Small intestine (tissue), 7 donors: ENCODE measurements at regions not wholly inside any gene's neighbourhood (a gene's known extent, or its start where the extent isn't known, plus 50 kb on each side); places are given as distances from the start of the nearest gene placed in this dataset.

Source experiments
- DNase-seq, 2 donors: peaks; one replicate each; pipeline versions ENCODE4 v3.0.0 to v3.0.0-alpha.2; 2013
- FAIRE-seq: peaks from 2 replicates; lab custom pipeline; 2012; peaks lifted over from hg19 to GRCh38; lab: Jason Lieb, UNC
- H3K27ac ChIP-seq, 3 donors: one replicate each; pipeline ENCODE4 v1.5.1; 2013; ENCODE audit warnings: low read length in 2 of 3, mild to moderate bottlenecking in 2 of 3, control low read depth in 1 of 3, inconsistent platforms in 1 of 3, low read depth in 1 of 3, moderate library complexity in 1 of 3
- H3K27me3 ChIP-seq, 3 donors: one replicate each; pipeline ENCODE4 v1.6.1; 2013; ENCODE audit warnings: low read length in 3 of 3, inconsistent platforms in 1 of 3; ENCODE audit not compliant: control insufficient read depth in 3 of 3, insufficient read depth in 3 of 3
- H3K36me3 ChIP-seq, 3 donors: one replicate each; pipeline ENCODE4 v1.6.1; 2013; ENCODE audit warnings: low read length in 3 of 3, inconsistent platforms in 1 of 3, low read depth in 1 of 3, mild to moderate bottlenecking in 1 of 3, moderate library complexity in 1 of 3; ENCODE audit not compliant: control insufficient read depth in 3 of 3, insufficient read depth in 2 of 3
- H3K4me1 ChIP-seq, 3 donors: one replicate each; pipeline ENCODE4 v1.6.1; 2013; ENCODE audit warnings: low read length in 2 of 3, inconsistent platforms in 1 of 3, low read depth in 1 of 3, mild to moderate bottlenecking in 1 of 3, moderate library complexity in 1 of 3; ENCODE audit not compliant: control insufficient read depth in 3 of 3, insufficient read depth in 2 of 3
- H3K4me3 ChIP-seq, 3 donors: one replicate each; pipeline ENCODE4 v1.5.1; 2013; ENCODE audit warnings: low read length in 3 of 3, control low read depth in 1 of 3, inconsistent platforms in 1 of 3, low read depth in 1 of 3, mild to moderate bottlenecking in 1 of 3, moderate library complexity in 1 of 3
- H3K9me3 ChIP-seq, 2 donors: one replicate each; pipeline ENCODE4 v1.6.1; 2013; ENCODE audit warnings: low read depth in 1 of 2, low read length in 1 of 2; ENCODE audit not compliant: control insufficient read depth in 2 of 2, insufficient read depth in 1 of 2
- WGBS, 3 donors: extraction: QIAGEN DNeasy Blood & Tissue Kit; methylation state at CpG; one replicate each; pipeline ENCODE4 v1.1.7; 2013; 5-methylcytosine and 5-hydroxymethylcytosine counted together
- donor health status: healthy with polysubstance abuse.
- donor health status: control.
- donor health status: control.
- donor health status: Bipolar disorder and iron deficiency.
- donor health status: healthy.

DNA sequence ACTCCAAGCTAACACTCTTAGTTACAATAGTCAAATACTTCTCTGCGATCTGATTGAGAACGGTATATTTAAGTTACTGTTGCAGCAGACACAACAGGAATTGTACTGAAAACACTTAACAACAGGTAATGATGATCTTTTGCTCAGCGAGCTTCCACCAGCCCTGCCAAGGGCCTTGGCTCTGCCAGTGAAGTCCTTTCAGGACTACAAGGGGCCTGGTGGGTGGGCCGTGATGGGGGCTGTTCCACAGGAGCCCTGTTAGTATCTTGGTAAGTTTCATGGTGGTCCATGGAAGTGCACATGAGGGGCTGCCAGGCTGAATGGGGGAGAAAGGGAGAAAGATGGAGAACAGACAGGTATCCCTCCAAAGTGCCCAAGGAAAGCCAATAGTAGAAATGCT lies 178.6 kb upstream of the DOK6 start:
- Histone ChIP-seq H3K27me3 (no peaks in the 10 kb centered on the region), H3K9me3 (no peaks in the 10 kb centered on the region), H3K27ac (no peak overlapping the region), H3K4me3 (no peak overlapping the region), H3K4me1 (no peaks in the 10 kb centered on the region), H3K36me3 (no peaks in the 10 kb centered on the region)
- DNase-seq (no peak), FAIRE-seq (no peak)
- WGBS, 3 donors, result 87 to 94% (median 90%) methylated on average over 4 of the region's 4 CpGs

DNA sequence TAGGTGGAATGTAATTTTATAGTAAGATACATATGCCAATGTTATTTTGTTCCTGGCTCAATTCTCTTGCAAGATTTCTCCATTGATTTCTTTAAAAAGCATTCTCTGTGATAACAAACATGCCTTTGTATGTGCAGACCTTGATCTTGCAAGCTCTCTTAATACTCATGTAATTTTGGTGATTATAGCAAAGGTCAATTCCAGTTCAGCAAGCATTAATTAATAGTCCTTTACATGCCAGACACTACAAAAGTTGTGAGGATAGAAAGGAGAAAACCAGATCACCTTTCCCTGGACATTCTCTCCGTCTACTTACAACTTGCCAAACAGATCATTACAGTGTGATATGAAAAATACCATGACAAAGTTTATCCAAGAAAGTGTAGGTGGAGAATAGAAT lies 173.7 kb upstream of the DOK6 start:
- Histone ChIP-seq H3K4me3 (no peak overlapping the region), H3K4me1 (no peaks in the 10 kb centered on the region), H3K27ac (no peak overlapping the region), H3K36me3 (no peaks in the 10 kb centered on the region), H3K27me3 (no peaks in the 10 kb centered on the region), H3K9me3 (no peaks in the 10 kb centered on the region)
- DNase-seq (no peak), FAIRE-seq (no peak)
- WGBS, 3 donors, result 58 to 73% (median 59%) methylated on average over 1 of the region's 1 CpG

DNA sequence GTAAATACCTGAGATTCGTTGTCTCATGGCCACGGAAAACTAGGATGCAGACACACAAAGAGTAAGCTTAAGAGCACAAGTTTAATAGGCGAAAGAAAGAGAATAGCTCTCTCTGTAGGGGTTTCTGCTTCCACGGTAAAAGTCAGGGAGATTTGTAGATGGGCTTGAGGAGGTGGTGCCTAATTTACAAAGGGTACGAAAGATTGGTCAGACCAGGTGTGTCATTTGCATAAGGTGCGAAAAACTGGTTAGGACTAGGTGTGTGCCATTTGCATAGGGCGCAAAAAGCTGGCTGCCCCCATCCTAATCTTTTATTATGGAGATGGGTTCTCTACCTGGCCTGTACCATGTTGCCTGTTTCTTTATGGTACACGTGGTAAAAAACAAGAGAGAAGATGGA lies 170.5 kb upstream of the DOK6 start:
- no peak overlapping the region for H3K4me3 ChIP-seq
- WGBS, 3 donors, result 78 to 87% (median 80%) methylated on average over 8 of the region's 8 CpGs
- DNase-seq, result no peak
- no peaks in the 10 kb centered on the region for H3K36me3 ChIP-seq
- H3K27ac ChIP-seq, result no peak overlapping the region
- no peak for FAIRE-seq
- H3K9me3 ChIP-seq, result no peaks in the 10 kb centered on the region
- H3K4me1 ChIP-seq, result no peaks in the 10 kb centered on the region
- H3K27me3 ChIP-seq, result no peaks in the 10 kb centered on the region

DNA sequence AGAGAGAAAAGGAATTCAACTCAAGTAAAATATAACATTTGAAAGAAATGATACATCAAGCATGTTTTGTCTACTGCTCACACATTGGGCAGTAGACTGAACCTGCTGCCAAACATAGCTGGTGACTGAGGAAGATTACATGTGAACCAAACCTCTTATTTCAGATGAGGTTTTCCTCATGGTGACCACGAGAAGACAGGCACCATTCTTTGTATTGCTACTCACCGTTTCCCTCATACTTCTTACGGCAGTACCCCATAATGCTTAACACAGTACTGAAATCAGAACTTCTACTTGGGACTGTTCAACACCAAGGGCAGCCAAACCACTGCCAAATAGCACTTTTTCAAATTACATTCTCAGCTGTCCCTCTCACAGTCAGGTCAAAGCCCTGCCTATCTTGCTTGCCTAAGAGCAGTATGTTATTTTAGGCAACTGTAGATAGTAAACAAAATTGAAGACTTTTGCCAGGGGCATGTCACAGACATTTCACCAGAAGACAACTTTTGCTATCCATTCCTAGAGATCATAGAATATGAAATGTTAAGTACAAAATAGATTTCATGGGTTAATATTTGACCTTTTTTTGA lies 167.1 kb upstream of the DOK6 start:
- WGBS, 3 donors, result 64 to 83% (median 76%) methylated on average over 3 of the region's 3 CpGs
- DNase-seq, result no peak
- Histone ChIP-seq H3K4me1 (no peaks in the 10 kb centered on the region), H3K4me3 (no peak overlapping the region), H3K9me3 (no peaks in the 10 kb centered on the region), H3K27me3 (no peaks in the 10 kb centered on the region), H3K27ac (no peak overlapping the region), H3K36me3 (no peaks in the 10 kb centered on the region)
- FAIRE-seq, result no peak

DNA sequence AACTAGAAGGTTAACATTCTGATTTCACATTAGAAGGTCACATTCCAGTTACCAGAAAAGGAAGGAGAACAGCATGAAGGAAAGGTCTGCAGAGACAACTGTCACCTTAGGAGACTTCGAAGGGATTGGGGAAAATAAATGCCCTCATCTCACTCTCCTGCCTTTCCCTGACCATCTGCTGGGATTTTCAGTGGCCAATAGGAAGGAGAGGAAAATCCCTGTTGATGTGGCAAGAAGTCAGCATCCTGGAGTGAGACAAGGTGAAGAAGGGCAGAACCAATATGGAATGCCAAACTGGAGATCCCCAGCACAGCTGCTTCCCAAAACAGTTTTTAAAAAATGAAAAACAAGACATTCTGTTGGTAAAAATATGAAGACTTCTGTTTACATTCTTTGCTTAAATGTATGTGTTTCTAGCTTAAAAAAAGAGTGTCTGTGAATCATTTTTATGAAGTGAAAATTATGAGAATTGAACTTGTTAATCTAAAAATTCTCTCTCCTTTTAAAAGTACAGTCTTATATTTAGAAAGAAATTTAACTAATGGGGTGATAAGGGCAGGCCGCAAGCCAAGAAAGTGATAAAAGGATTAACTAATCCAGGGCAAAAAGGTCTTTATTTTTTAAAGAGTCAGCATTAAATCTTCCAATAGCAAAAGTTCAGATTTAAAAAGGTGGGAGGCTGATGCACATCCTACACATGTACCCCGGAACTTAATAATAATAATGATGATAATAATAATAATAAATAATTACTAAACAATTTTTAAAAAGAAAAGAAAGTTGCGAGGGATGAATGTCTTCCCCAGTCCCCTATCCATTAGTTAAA lies 160.6 kb upstream of the DOK6 start:
- Histone ChIP-seq H3K4me3 (no peak overlapping the region), H3K27ac (no peak overlapping the region), H3K27me3 (no peaks in the 10 kb centered on the region), H3K9me3 (no peaks in the 10 kb centered on the region), H3K36me3 (no peaks in the 10 kb centered on the region), H3K4me1 (no peaks in the 10 kb centered on the region)
- FAIRE-seq (no peak), DNase-seq (no peak)
- WGBS, 3 donors, result 49 to 71% (median 59%) methylated on average over 4 of the region's 4 CpGs

DNA sequence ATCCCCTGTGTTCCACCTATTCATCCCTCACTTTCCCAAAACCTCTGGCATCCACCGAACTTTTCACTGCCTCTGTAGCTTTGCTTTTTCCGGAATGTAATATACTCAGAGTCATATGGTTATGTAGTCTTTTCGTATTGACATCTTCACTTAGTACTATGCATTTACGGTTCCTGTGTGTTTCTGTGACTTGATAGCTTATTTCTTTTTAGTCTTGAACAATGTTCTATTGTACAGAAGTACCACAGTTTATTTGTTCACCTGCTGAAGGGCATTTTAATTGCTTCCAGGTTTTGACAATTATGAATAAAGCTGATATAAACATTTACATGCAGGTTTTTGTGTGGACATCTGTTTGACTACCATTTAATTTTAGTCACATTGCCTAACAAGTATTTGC lies 154.7 kb upstream of the DOK6 start:
- WGBS, 3 donors, result 56 to 83% (median 64%) methylated on average over 4 of the region's 4 CpGs
- H3K4me3 ChIP-seq, result no peak overlapping the region
- DNase-seq (no peak), FAIRE-seq (no peak)
- no peaks in the 10 kb centered on the region for H3K27me3 ChIP-seq
- no peaks in the 10 kb centered on the region for H3K36me3 ChIP-seq
- no peaks in the 10 kb centered on the region for H3K4me1 ChIP-seq
- no peaks in the 10 kb centered on the region for H3K9me3 ChIP-seq
- H3K27ac ChIP-seq, result no peak overlapping the region

DNA sequence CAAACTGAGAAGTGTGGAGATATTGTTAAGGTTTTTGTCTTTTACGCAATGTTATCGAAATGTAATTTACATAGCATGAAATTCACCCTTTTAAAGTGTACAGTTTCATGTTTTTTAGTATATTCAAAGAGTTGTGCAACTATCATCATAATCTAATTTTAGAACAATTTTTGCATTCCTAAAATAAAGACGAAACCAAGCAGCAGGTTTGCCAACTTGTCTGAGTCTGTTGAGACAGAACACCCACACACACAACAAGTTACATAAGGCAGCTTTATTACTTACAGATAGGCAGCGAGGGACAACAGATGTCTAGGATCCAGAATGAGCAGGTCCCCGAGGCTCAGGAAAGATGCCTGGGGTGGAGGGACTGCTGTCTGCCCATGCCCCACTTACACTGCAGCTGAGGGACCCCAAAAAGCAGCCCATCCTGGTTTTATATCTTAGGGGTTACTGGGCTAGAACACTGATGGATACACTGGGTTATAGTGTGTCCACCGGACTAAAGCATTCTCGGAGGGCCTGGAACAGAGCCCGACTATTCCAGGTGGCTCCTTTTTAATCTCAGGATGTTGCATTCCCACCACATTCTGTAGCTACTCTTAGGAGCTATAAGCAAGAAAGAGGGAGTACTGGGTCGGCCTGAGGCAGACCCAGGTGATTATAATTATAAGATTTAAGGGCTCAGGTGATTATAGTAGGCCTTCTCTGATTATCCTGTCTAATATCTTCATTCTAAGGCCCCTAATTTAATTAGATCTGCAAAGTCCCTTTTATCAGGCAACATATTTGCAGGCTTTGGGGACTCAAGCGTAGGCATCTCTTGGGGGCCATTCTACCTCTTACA lies 150.2 kb upstream of the DOK6 start:
- H3K27ac ChIP-seq, result no peak overlapping the region
- no peaks in the 10 kb centered on the region for H3K27me3 ChIP-seq
- H3K4me1 ChIP-seq, result no peaks in the 10 kb centered on the region
- no peak overlapping the region for H3K4me3 ChIP-seq
- WGBS, 3 donors, result 71 to 76% (median 75%) methylated on average over 10 of the region's 10 CpGs
- no peaks in the 10 kb centered on the region for H3K9me3 ChIP-seq
- DNase-seq (no peak), FAIRE-seq (no peak)
- no peaks in the 10 kb centered on the region for H3K36me3 ChIP-seq

DNA sequence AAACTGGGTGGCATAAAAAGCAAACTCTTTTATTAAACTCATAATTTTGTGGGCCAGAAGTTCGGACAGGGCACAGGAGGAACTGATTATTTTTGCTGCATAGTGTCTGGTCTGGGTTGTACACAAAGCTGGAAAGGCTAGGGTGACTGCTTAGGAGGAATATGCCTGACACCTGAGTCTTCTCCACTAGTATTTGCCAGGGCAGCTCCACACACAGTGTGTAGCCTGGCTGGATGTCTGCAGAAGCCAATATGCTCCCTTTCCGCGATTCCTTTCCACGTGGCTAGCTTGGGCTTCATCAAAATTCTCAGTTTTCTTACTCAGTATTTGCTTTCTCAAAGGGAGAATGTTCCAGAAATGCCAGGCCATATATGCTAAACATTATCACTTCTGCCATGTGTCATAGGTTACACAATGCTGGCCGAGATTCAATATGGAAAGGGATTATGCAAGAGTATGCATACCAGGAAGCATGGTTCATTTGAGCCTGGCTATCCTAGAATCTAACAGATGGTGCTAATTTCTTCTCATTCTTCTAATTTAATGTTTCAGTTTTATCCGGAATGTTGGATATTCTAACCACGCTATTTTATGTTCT lies 142.7 kb upstream of the DOK6 start:
- Histone ChIP-seq H3K9me3 (peaks cover 0 to 2% of the 10 kb centered on the region in 2 donors), H3K4me1 (no peaks in the 10 kb centered on the region), H3K27me3 (no peaks in the 10 kb centered on the region), H3K36me3 (no peaks in the 10 kb centered on the region), H3K27ac (no peak overlapping the region), H3K4me3 (no peak overlapping the region)
- DNase-seq (no peak), FAIRE-seq (no peak)
- 72 to 81% (median 75%) methylated on average over 7 of the region's 7 CpGs for WGBS, 3 donors
